SKM-1 treated with dmso at 0.1 percent for 144 hours (cell line): ENCODE measurements at regions not wholly inside any gene's neighbourhood (a gene's known extent, or its start where the extent isn't known, plus 50 kb on each side); places are given as distances from the start of the nearest gene placed in this dataset.
"Not testable (repeated sequence)": the region's sequence is repeated elsewhere in the genome, so short reads cannot be mapped to it uniquely, and the experiment has no call there.

Experiments used
- DNase-seq: peaks from one replicate; lab custom pipeline; 2025; ENCODE audit not compliant: unreplicated experiment; lab: John Stamatoyannopoulos, UW

DNA sequence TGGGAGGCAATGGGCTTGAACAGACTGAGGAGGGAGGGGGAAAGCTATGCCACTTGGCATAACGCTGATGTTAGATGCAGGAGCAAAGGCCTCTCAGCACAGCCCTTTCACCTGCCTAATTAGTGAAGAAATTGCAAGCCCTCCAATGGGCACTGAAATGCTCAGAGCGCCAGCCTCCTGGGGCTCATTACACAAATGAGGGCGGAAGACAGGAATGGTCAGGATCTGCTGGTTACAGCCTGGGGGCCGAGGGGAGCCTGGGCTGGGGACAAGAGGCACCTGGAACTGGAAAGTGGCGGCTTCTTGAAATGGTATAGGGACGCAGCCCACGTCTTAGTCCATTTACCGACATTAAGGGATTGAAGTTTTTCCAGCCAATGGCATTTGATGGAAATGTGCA is 50.2 kb upstream of the PLET1 start:
- DNase-seq = no peak

DNA sequence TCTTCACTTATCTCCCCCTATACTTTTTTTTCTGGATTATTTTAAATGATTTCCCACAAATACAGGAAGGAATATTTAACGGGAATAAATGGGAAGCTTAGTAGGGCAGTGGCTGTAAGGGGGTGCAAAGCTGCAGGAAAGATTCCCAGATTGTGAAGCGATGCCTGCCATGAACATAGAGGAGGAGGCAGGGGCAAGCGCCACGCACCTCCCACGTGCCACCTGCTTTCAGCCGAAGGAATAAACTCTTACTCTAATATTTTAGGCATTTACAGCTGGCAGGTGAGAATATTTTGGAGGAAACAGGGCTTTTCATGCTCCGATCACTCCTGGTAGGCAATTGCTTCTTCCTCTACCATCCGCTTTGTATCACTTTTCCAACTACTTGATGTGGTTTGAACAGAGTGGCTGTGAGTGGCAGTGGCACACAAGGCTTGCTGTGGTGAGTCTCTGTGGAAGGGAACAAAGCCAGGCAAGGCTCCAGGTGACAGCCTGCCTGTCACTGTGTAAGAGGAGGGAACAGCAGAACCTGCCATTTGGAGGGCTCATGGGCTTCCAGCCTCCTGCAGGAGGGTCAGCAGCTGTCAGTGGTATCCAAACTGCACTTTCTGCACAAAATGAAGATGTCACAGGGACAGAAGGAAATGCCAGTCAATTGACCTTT is 54.5 kb upstream of the PLET1 start:
- DNase-seq = no peak

DNA sequence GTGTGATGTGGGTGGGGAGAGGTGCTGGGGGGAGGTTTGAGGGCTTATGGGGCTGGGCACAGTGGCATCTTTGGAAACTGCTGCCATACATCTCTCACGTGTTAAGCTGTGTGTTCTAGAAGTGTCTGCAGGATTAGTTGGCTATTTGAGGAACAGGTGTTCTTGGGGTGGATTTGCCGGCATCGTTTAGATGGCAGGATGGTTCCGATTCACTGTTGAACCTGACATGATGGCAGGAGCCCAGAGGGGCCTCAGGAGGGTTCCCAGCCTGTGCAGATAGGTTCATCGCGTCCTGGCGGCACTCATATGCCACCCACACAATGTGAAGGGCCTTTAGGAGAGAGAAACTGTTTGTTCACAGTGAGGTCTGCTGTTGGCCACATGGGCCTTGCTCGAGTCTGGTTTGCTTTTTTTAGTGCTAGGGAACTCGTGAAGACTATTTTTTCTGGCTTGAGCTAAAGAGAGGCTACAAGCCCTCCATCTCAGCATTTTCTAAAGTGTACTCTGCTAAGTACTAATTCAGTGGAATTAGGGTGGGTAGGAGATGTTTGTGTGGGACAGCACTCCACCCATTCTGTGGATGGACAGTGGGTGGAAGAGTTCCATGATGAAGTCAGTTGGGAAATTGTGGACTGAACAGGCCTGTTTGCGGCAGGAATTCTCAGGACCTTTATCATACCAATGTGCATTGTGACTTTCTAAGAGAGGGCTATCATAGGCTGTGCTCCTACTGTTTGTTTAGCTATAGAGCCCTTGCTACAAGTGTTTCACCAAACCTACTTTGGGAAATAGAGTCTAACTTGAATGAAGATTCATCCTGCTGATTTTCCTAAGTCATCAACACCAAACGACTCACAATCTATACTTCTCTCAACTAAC is 55.4 kb upstream of the PLET1 start:
- no peak for DNase-seq

DNA sequence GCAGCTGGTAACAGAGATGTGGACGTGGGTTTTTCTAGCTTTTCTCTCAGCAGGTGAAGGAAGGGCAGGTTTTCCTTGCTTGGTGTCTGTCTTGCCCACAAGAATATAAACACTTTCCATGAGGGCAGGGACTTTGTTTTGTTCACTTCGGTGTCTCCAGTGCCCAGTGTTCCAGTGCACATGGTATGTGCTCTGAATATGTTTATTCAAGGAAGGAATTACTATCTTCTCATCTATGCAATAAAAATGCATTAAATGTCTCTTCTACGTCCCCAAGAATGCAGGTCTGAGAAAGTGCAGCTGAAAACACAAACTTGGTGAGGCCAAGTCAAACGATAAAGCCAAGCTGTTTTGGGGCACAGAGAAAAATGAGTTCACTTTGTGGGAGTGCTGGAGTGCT is 56.3 kb upstream of the PLET1 start:
- DNase-seq = no peak

DNA sequence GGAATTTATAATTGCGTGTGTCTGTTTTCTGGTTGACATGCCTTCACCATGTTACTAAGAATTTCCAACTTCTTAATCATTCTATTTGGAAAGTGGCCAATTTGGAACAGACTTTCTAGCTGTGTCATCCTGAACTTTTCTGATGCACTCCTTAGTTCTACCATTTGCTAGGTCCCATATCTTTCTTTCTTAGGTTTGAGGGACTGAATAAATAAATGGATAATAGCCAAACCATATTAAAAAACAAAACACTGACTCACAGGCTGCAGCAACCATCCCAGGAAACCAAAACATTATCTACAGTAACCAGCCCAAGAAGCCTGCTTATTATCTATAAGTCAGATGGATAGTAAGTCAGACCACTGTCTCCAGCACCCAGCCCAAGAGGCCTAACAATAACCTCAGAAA is 57.5 kb upstream of the PLET1 start:
- no peak for DNase-seq

DNA sequence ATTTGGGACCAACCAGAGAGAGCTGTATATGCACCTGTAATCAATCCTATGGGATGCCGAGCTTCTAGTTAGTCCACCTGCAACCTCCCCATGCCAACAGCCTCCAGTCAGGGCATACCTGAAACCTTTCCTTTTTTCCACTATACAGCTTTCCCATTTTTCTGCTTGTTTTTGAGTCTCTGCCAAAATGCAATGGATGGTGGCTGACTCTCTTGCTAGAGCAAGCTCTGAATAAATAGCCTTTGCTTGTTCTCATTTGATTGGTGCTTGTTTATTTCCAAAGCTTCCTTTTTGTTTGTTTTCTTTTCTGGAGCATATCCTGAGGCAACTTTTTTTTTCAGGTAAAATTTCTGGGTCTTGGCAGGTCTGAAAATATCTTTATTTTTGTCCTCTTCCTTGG is 58.0 kb upstream of the PLET1 start:
- DNase-seq = no peak

DNA sequence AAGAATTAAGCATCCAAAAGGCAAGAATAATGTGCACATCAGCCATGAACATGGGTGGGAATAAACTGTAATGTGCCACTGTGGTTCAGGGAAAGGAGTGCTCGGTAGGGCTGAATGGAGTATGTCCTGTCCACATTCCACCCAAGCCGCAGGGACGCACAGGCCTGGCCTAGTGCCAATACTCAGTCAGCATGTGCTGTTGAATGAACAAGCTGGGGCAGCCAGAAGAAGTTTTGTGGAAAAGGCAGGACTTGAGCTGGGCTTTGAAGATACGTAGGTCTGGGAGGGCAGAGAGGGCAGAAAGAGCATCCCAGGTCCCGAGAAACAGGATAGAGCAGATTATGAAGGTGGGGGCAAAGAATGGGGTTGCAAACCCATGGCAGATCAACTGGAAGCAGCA is 60.0 kb upstream of the PLET1 start:
- no peak for DNase-seq

DNA sequence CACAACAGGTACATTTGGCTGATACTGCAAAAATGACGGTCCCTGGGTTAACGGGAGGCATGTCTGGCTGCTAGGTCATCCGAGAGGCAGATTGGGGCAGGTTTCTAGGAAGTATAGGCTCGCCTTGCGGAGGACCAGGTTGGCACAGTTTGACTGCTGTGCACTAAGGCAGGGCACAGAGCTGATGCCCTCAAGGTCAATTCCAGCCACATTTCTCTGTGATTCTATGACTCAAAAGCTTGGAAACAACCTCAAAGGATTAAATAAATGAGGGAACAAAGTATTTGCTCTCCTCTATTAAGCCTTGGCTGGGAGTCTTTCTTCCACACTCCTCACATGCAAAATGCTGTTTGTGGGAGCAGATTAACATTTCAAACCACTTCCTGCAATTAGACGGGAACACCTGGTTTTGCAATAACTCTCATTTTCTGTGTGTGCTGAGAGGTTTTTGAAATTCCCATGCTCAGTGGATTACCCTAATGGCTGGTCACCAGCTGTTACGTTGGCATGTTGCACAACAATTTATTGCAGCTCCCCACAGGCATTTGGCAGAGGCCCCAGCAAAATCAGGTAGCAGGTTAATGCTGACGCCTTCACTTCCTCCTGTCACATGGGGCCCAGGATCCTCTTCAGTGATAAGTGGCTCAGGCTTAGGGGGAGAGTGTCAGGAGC is 61.0 kb upstream of the PLET1 start:
- peak; percentile 82 for DNase-seq

DNA sequence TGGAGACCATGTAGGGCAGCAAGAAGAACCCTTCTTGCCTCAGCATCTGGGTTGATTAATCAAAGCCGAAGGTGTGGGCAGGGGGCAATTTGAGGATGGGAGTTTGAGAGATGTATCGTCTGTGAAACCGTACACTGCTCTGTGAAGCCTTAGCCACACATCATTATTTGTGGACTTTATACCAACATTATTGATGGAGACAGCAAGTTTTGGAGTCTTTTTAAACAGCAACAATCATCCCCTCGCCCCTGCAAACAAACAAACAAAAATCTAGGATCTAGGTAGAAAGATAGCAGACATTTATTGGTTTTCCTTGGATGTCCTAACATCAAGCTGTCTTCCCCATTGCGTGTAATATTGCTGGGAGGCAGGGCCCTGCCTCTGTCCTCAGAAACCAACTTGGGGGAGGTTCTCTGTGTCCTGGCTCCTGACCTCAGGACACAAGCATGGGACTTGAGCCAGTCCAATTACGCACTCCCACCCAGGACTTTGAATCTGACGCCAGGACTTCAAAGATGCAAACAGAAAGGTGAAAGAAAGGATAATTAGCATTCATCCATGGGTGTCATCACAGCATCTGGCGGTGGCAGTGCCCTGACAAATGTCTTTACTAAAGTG is 61.6 kb upstream of the PLET1 start:
- no peak for DNase-seq

DNA sequence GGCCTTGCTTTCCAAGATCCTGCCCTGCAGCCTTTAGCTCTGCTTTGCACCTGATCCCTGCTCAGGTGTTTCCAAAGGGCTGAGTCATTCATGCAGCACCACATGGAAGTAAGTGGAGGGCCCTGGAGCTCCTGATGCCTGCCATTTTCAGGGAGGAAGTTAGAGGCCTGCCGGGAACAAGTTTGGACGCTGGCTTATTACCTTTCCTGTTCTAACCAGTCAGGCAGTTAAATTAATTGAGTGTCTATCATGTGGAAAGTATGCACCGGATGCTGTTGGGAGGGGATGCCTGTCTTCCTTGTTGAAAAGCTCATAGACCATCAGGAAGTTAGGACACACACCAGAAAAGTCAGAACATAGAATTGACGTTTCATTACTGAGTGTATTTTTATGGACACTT is 73.7 kb upstream of the PLET1 start:
- no peak for DNase-seq

DNA sequence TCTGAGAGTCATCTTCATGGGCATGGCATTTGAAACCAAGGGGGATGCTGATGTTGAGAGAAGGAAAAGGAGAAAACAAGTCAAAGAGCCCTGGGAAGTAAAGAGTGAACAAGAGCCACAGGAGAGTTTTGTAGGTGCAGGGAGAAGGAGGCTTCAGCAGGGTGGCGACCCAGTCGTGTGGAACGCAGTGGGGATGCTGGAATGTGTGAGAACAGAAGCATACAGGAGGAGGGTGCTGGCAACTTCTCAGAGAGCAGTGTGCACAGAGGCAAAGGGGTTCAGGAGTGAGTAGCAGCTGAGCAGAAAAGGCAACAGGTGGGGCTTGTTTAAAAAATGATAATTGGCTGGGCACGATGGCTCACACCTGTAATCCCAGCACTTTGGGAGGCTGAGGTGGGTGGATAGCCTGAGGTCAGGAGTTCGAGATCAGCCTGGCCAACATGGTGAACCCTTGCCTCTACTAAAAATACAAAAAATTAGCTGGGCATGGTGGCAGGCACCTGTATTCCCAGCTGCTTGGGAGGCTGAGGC is 75.8 kb upstream of the PLET1 start:
- no peak for DNase-seq

DNA sequence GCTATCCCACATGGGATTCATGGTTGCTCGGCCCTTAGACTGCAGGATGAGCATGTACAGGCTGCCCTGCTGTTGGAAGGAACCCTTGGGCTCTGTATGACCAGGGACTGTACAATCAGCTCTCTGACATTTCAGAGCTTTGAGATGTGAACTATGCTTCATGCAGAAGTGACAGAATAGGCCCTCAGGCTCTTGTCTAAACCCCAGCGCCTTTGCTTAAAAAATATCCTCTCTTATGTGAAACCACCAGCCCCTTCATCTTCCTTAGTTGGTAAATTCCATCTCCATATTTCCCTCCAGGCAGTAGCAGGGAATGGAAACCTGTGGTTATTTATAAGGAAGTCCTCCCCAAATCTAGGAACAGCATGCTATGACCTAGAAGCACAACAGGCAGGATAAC is 78.9 kb upstream of the PLET1 start:
- DNase-seq = no peak

DNA sequence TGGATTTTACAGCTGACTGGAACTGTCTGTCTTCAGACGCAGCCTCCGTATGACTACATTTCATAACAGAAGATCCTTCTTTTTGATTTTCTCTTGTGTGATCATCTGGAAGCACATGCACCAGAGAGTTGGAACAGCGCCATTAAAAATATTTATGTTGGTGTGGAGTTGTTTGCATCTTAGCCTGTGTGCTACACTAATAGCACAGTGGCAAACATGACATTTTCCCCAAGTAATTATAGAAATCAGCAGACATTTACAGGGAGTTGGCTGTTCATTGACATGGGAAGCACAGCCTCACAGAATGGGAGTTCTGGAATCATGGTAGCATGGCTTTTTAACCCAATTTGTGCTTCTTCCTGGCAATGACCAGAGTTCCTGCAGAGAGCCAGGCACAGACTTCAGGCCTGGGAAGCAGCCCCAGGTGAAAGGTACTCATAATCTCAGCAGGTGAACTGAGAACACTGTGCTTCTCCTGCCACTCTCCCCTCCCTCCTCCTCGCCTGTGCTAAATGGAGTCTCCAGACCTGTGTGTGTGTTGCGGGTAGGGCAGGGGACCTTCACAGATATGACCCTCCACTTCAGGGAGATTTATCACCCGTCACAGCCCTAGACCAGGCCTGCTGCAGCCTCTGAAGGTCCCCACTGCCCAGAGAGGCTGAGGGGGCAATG is 82.8 kb upstream of the PLET1 start:
- DNase-seq = no peak

DNA sequence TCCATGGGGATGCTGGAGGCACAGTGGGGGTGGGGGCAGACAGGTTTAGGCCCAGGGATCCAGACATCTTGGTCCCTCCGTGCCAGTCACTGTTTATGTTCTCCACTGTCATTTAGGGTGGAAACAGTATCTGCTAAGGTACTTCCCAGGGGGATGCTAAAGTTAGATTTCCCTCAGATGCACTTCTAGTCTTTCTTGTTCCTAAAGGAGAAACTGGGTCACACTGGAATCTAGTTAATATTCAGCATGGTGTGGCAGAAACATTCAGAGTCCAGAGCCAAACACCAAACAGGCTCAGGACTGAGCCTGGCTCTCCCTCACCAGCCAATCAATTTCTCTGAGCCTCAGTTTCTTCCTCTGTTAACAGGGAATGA is 83.4 kb upstream of the PLET1 start:
- DNase-seq = no peak

DNA sequence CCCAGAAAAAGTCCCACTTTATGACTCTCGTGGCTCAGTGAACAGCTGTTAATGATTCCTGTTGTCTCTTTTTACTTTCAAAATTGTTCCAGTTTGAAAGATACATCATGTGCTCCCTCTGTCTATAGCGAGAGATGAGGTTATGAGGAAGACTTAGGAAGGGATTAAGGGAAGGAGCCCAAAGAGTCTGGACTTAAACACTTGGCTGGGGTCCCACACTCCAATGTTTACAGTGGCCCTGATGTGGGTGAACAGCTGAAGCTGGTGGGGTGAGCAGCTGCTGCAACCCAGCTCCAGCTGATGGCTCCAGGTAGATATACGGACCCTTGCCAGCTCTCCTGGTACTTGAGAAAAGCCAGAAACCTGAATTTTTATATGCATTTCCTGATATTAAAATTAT is 84.5 kb upstream of the PLET1 start:
- DNase-seq = no peak

DNA sequence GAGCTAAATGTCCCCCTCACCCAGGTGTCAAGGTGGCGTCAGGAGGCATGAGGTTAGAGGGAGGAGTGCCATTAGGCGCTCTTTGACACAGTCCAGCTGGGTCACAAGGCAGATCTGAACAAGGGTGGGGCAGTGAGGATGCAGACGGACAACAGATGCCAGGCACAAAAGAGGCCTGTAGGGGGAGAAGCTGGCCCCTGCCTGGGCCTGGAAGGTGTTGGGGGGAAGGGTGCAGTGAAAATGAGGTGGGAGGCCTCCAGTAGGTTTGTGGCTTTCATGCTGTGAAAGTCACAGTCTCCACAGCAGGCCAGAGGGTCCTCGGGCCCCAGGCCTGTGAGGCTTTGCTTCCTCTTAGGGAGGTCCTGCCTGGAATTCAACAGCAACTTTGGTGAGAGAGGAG is 85.0 kb upstream of the PLET1 start:
- no peak for DNase-seq

DNA sequence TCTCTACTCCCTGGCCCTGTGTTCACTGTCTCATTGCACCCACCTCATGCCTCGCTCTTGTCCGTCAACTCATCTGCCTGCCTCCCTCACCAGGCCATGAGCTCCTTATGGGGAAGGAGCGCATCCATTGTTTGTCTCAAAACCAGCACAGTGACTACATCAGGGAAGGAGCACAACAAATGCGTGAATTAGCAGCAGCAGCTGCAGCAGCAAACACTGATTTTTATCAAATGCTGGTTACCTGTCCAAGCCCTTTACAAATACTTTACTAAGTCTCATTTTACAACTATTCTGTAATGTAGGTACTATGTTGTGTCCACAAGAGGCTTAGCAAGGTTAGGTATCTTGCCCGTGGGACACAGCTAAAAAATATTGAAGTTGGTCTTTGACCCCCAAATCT is 85.9 kb upstream of the PLET1 start:
- no peak for DNase-seq

DNA sequence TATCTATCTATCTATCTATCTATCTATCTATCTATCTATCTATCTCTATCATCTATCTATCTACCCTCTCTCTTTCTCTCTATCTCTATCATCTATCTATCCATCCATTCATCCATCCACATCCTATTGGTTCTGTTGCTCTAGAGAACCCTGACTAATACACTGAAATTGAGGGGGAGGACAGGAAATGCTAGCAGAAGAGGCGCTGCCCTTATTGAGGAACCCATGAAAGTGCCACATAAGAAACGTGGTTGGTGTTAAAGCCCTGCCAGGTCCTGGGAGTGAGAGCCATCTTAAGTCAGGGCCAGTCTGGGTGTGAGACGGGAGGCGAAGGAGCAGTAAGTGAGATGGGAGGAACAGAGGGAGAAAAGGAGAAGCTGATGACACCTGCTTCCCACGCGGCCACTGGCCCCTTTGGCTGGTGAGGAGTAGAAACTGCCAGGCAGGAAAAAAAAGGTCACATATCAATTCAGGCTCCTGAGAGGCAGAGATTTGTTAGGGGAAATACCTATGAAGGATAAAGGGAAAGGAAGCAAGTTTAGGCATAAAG is 87.9 kb upstream of the PLET1 start:
- no peak for DNase-seq

DNA sequence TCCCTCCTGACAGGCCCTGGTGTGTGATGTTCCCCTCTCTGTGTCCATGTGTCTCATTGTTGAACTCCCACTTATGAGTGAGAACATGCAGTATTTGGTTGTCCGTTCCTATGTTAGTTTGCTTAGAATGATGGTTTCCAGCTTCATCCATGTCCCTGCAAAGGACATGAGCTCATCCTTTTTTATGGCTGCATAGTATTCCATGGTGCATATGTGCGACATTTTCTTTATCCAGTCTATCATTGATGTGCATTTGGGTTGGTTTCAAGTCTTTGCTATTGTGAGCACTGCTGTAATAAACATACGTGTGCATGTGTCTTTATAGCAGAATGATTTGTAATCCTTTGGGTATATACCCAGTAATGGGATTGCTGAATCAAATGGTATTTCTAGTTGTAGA is 90.8 kb upstream of the PLET1 start:
- not testable (repeated sequence) for DNase-seq

DNA sequence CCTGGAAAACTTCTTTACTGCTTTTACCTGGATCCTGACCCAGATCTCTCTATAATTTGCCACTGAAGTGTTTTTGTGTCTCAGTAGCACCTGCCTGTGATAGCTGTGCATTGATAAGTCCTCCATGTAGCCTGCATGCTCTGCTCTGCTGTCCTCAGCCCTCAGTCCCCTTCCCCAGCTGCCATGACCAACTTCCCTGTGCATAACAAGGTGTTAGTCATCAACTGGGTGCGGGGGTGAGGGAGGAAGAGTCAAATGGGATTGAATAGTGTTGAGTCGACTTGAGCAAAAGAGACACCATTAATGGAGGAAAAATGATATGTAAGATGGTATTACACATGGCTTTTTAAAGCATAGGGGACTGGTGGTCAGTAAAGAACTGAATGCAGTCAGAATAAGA is 92.2 kb upstream of the PLET1 start:
- no peak for DNase-seq

DNA sequence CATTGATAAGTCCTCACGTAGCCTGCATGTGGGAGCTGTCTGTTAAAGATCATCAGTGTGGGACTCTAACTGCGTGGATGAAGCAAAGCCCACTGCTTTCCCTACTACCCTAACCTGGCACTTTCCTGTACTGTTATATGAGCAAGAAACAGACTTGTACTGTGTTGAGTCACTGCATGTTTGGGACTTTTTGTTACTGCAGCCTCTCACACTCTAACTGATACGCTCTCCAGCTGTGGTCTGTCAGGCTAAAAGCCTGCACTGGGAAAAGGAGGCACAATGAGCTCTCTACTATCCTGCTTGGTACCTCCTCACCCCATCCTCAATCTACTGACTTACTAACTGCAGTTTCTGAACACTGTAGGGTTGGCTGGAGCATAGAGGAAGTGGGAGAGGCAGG is 93.7 kb upstream of the PLET1 start:
- no peak for DNase-seq
